ENCODE measurements at regions not wholly inside any gene's neighbourhood (a gene's known extent, or its start where the extent isn't known, plus 50 kb on each side); places are given as distances from the start of the nearest gene placed in this dataset.

GRCh38 chr11:98720951-98721350 is 299.8 kb upstream of the CNTN5 start:
- POLR2A ChIA-PET (ENCODE audit: unreplicated experiment), result no interaction called here

GRCh38 chr11:98725471-98725870 is 295.3 kb upstream of the CNTN5 start:
- intact Hi-C loops (cut with micrococcal nuclease), result no loop called here
- Histone ChIP-seq H3K4me1 (ENCODE audit: insufficient read depth, low read length) (no peaks in the 10 kb centered on the region), H3K79me2 (ENCODE audit: low read length) (no peaks in the 10 kb centered on the region), H3K9me3 (ENCODE audit: low read length) (no peaks in the 10 kb centered on the region), H3K4me2 (ENCODE audit: low read length) (no peak overlapping the region), H4K20me1 (ENCODE audit: low read length) (no peaks in the 10 kb centered on the region), H3K9me2 (replicated peaks; ENCODE audit: low read length) (no peaks in the 10 kb centered on the region), H2AFZ (ENCODE audit: low read length) (no peak overlapping the region), H3K9ac (ENCODE audit: low read length) (no peak overlapping the region), H3K27me3 (ENCODE audit: low read length) (no peaks in the 10 kb centered on the region), H3K4me3 (ENCODE audit: low read length) (no peak overlapping the region), H3F3A (ENCODE audit: low read length, unreplicated experiment) (no peaks in the 10 kb centered on the region), H3K36me3 (ENCODE audit: low read depth, low read length) (no peaks in the 10 kb centered on the region), H3K27ac (ENCODE audit: low read length) (no peak overlapping the region)
- CTCF ChIA-PET, result no interaction called here
- no peak for ATAC-seq
- POLR2A ChIA-PET (ENCODE audit: unreplicated experiment), result no interaction called here
- no TSS peak for BruUV-seq (replicated peaks)
- DNase-seq, result no peak
- no peak for TF ChIP-seq EZH2phosphoT487 (IDR thresholded peaks at IDR 0.05; ENCODE audit: borderline replicate concordance, low read length)
- TF ChIP-seq CTCF (conservative IDR thresholded peaks at IDR 0.05; ENCODE audit: low read depth, low read length), result no peak
- no peak for TF ChIP-seq EZH2 (IDR thresholded peaks at IDR 0.05; ENCODE audit: low read length, unreplicated experiment)

More at GRCh38 chr11:98720951-98721350, 299.8 kb upstream of the CNTN5 start:
- DNase-seq (no peak), ATAC-seq (no peak)
- Histone ChIP-seq H4K20me1 (ENCODE audit: low read length) (no peaks in the 10 kb centered on the region), H3K4me3 (ENCODE audit: low read length) (no peak overlapping the region), H3F3A (ENCODE audit: low read length, unreplicated experiment) (no peaks in the 10 kb centered on the region), H3K9ac (ENCODE audit: low read length) (no peak overlapping the region), H3K9me3 (ENCODE audit: low read length) (no peaks in the 10 kb centered on the region), H3K27me3 (ENCODE audit: low read length) (no peaks in the 10 kb centered on the region), H3K4me2 (ENCODE audit: low read length) (no peak overlapping the region), H3K9me2 (replicated peaks; ENCODE audit: low read length) (no peaks in the 10 kb centered on the region), H3K27ac (ENCODE audit: low read length) (no peak overlapping the region), H3K36me3 (ENCODE audit: low read depth, low read length) (no peaks in the 10 kb centered on the region), H2AFZ (ENCODE audit: low read length) (no peak overlapping the region), H3K79me2 (ENCODE audit: low read length) (no peaks in the 10 kb centered on the region), H3K4me1 (ENCODE audit: insufficient read depth, low read length) (no peaks in the 10 kb centered on the region)
- intact Hi-C loops (cut with micrococcal nuclease), result no loop called here
- TF ChIP-seq EZH2phosphoT487 (IDR thresholded peaks at IDR 0.05; ENCODE audit: borderline replicate concordance, low read length) (no peak), CTCF (conservative IDR thresholded peaks at IDR 0.05; ENCODE audit: low read depth, low read length) (no peak), EZH2 (IDR thresholded peaks at IDR 0.05; ENCODE audit: low read length, unreplicated experiment) (no peak)
- no TSS peak for BruUV-seq (replicated peaks)
- CTCF ChIA-PET, result no interaction called here

- no peaks in the 10 kb centered on the region for H3K36me3 ChIP-seq (ENCODE audit: low read depth, low read length)
- no peak overlapping the region for H3K27ac ChIP-seq (ENCODE audit: low read length)
- H3K9me2 ChIP-seq (replicated peaks; ENCODE audit: low read length), result no peaks in the 10 kb centered on the region
- H3K9me3 ChIP-seq (ENCODE audit: low read length), result no peaks in the 10 kb centered on the region
- ChIA-PET POLR2A (ENCODE audit: unreplicated experiment) (no interaction called here), CTCF (no interaction called here)
- no peaks in the 10 kb centered on the region for H3F3A ChIP-seq (ENCODE audit: low read length, unreplicated experiment)
- BruUV-seq (replicated peaks), result no TSS peak
- no peak overlapping the region for H3K4me2 ChIP-seq (ENCODE audit: low read length)
- no peaks in the 10 kb centered on the region for H3K27me3 ChIP-seq (ENCODE audit: low read length)
- ATAC-seq (no peak), DNase-seq (no peak)
- no peak for TF ChIP-seq CTCF (conservative IDR thresholded peaks at IDR 0.05; ENCODE audit: low read depth, low read length)
- TF ChIP-seq EZH2 (IDR thresholded peaks at IDR 0.05; ENCODE audit: low read length, unreplicated experiment), result no peak
- TF ChIP-seq EZH2phosphoT487 (IDR thresholded peaks at IDR 0.05; ENCODE audit: borderline replicate concordance, low read length), result no peak
- no peaks in the 10 kb centered on the region for H4K20me1 ChIP-seq (ENCODE audit: low read length)
- no peak overlapping the region for H2AFZ ChIP-seq (ENCODE audit: low read length)
- no peaks in the 10 kb centered on the region for H3K79me2 ChIP-seq (ENCODE audit: low read length)
- no peak overlapping the region for H3K4me3 ChIP-seq (ENCODE audit: low read length)
- H3K4me1 ChIP-seq (ENCODE audit: insufficient read depth, low read length), result no peaks in the 10 kb centered on the region
- intact Hi-C loops (cut with micrococcal nuclease), result no loop called here
- H3K9ac ChIP-seq (ENCODE audit: low read length), result no peak overlapping the region
These were observed 292.3 kb upstream of the CNTN5 start for GRCh38 chr11:98728421-98728820.
